HEK293 (cell line): ENCODE measurements at regions not wholly inside any gene's neighbourhood (a gene's known extent, or its start where the extent isn't known, plus 50 kb on each side); places are given as distances from the start of the nearest gene placed in this dataset.

Experiments
- CTCF ChIA-PET: fragments of 350-600 bp; formaldehyde crosslinking; extraction: SDS; loops from one replicate; lab custom pipeline; 2021; ENCODE audit warnings: antibody characterized with exemption; lab: Yijun Ruan, JAX
- POLR2A ChIA-PET: fragments of 300-600 bp; formaldehyde crosslinking; extraction: SDS; loops from one replicate; lab custom pipeline; 2020; ENCODE audit warnings: antibody characterized with exemption, inconsistent platforms; lab: Yijun Ruan, JAX
- H3K27ac ChIP-seq: fragments of 200-500 bp; sonication (Bioruptor generic); 2 replicates; pipeline ENCODE4 v1.5.1; 2014; ENCODE audit warnings: low read depth, low read length, control low read depth, inconsistent platforms; ENCODE audit errors: extremely low read depth
- H3K36me3 ChIP-seq, 2 experiments: fragments of 200-500 bp in 1 of 2; sonication (Bioruptor generic) in 1 of 2; 1 replicate in 1 of 2; 2 replicates in 1 of 2; pipeline ENCODE4 v1.5.1; 2014 to 2017; ENCODE audit warnings: inconsistent platforms in 2 of 2, low read length in 2 of 2; ENCODE audit not compliant: control insufficient read depth in 2 of 2, insufficient read depth in 1 of 2
- H3K4me1 ChIP-seq: fragments of 200-500 bp; sonication (Bioruptor generic); 2 replicates; pipeline ENCODE4 v1.5.1; 2014; ENCODE audit warnings: mild to moderate bottlenecking, low read length, inconsistent platforms; ENCODE audit not compliant: control insufficient read depth, insufficient read depth
- H3K4me3 ChIP-seq: 2 replicates; pipeline ENCODE4 v1.5.1; 2011; ENCODE audit warnings: low read depth, mild to moderate bottlenecking, control low read depth, low read length, moderate library complexity
- H3K9me3 ChIP-seq: fragments of 200-500 bp; sonication (Bioruptor generic); 2 replicates; pipeline ENCODE4 v1.5.1; 2014; ENCODE audit warnings: low read depth, low read length, inconsistent platforms; ENCODE audit not compliant: control insufficient read depth, insufficient read depth
- BCL11B ChIP-seq: fragments of 450-650 bp; formaldehyde crosslinking; IDR thresholded peaks from 2 replicates; pipeline ENCODE4 v1.5.1; 2016; ENCODE audit warnings: low read depth, missing biosample characterization, missing genetic modification characterization
- GFI1B ChIP-seq: fragments of 450-650 bp; formaldehyde crosslinking; IDR thresholded peaks from 2 replicates; pipeline ENCODE4 v1.5.1; 2016; ENCODE audit warnings: missing biosample characterization, missing genetic modification characterization
- GLIS1 ChIP-seq: fragments of 450-650 bp; formaldehyde crosslinking; IDR thresholded peaks from 2 replicates; pipeline ENCODE4 v1.5.1; 2016; ENCODE audit warnings: missing biosample characterization, missing genetic modification characterization
- IKZF3 ChIP-seq: fragments of 450-650 bp; IDR thresholded peaks from 2 replicates; pipeline ENCODE4 v1.5.0; 2018; ENCODE audit warnings: missing biosample characterization, mild to moderate bottlenecking, missing genetic modification characterization, moderate library complexity
- WT1 ChIP-seq: fragments of 450-650 bp; formaldehyde crosslinking; IDR thresholded peaks from 2 replicates; pipeline ENCODE4 v1.5.1; 2016; ENCODE audit warnings: missing biosample characterization, missing genetic modification characterization
- ZNF24 ChIP-seq: fragments of 450-650 bp; formaldehyde crosslinking; IDR thresholded peaks from 2 replicates; pipeline ENCODE4 v1.5.1; 2016; ENCODE audit warnings: missing biosample characterization, missing genetic modification characterization
- ZNF274 ChIP-seq, 2 experiments: fragments of 200-500 bp in 1 of 2; fragments of 450-650 bp in 1 of 2; sonication (Bioruptor generic) in 1 of 2; formaldehyde crosslinking in 1 of 2; IDR thresholded peaks; 2 replicates each; pipeline versions ENCODE4 v1.5.1 to v1.6.1; 2014 to 2016; ENCODE audit warnings: borderline replicate concordance in 1 of 2, inconsistent platforms in 1 of 2, low read length in 1 of 2, missing biosample characterization in 1 of 2, missing genetic modification characterization in 1 of 2
- ZNF311 ChIP-seq: fragments of 450-650 bp; formaldehyde crosslinking; IDR thresholded peaks from 2 replicates; pipeline ENCODE4 v1.5.1; 2017; ENCODE audit warnings: missing biosample characterization, missing genetic modification characterization, borderline replicate concordance
- ZNF391 ChIP-seq: fragments of 450-650 bp; formaldehyde crosslinking; IDR thresholded peaks from 2 replicates; pipeline ENCODE4 v1.5.1; 2016; ENCODE audit warnings: low read depth, missing biosample characterization, missing genetic modification characterization, borderline replicate concordance
- ZNF404 ChIP-seq: fragments of 450-650 bp; formaldehyde crosslinking; IDR thresholded peaks from 2 replicates; pipeline ENCODE4 v1.5.1; 2017; ENCODE audit warnings: missing biosample characterization, missing genetic modification characterization
- ZNF473 ChIP-seq: fragments of 450-650 bp; formaldehyde crosslinking; IDR thresholded peaks from 2 replicates; pipeline ENCODE4 v1.5.1; 2017; ENCODE audit warnings: missing biosample characterization, missing genetic modification characterization
- ZNF544 ChIP-seq: fragments of 450-650 bp; formaldehyde crosslinking; IDR thresholded peaks from 2 replicates; pipeline ENCODE4 v1.5.0; 2017; ENCODE audit warnings: missing biosample characterization, missing genetic modification characterization
- ZNF660 ChIP-seq: fragments of 450-650 bp; IDR thresholded peaks from 2 replicates; pipeline ENCODE4 v1.5.1; 2018; ENCODE audit warnings: missing biosample characterization, mild to moderate bottlenecking, missing genetic modification characterization
- ZNF837 ChIP-seq: fragments of 450-650 bp; formaldehyde crosslinking; IDR thresholded peaks from 2 replicates; pipeline ENCODE4 v1.5.1; 2016; ENCODE audit warnings: missing biosample characterization, missing genetic modification characterization
- ZSCAN23 ChIP-seq: fragments of 450-650 bp; formaldehyde crosslinking; IDR thresholded peaks from 2 replicates; pipeline ENCODE4 v1.5.1; 2016; ENCODE audit warnings: missing biosample characterization, missing genetic modification characterization
- TF ChIP-seq, protein P1 (sequence below): fragments of 450-650 bp; IDR thresholded peaks from 2 replicates; pipeline ENCODE4 v1.5.1; 2018; ENCODE audit warnings: missing biosample characterization, mild to moderate bottlenecking, missing genetic modification characterization
- TF ChIP-seq, protein P2 (sequence below): fragments of 450-650 bp; formaldehyde crosslinking; IDR thresholded peaks from 2 replicates; pipeline ENCODE4 v1.5.1; 2016; ENCODE audit warnings: missing biosample characterization, missing genetic modification characterization, low read depth
- TF ChIP-seq, protein P3 (sequence below): fragments of 450-650 bp; formaldehyde crosslinking; IDR thresholded peaks from 2 replicates; pipeline ENCODE4 v1.5.1; 2016; ENCODE audit warnings: missing biosample characterization, missing genetic modification characterization
- TF ChIP-seq, protein P4 (sequence below): fragments of 450-650 bp; formaldehyde crosslinking; IDR thresholded peaks from 2 replicates; pipeline ENCODE4 v1.5.1; 2016; ENCODE audit warnings: missing biosample characterization, missing genetic modification characterization

DNA sequence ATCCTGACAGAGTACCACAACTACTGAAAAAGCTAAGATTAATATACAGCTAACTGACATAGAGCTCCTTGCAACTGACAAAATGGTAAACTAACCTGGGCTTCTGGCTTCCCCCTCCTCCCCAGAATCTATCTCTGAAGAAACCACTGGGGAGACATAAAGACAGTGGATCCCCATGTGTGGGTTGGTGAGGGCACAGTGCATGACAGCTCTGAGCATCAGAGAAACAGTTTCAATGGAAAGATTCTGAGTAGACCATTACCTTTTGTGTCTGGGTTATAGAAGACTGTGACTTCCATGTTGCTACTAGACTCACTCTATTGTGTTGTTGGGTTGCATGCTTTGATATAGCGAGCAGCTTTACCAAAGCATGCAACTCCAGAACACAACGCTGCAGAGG is 247.4 kb downstream of the EFCAB11 start:
- Histone ChIP-seq H3K36me3 (no peaks in the 10 kb centered on the region), H3K9me3 (no peaks in the 10 kb centered on the region; the same call in 1 of the 2 replicates), H3K27ac (no peak overlapping the region), H3K4me3 (no peak overlapping the region)
- POLR2A ChIA-PET, result no interaction called here
- TF ChIP-seq, protein P1, sequence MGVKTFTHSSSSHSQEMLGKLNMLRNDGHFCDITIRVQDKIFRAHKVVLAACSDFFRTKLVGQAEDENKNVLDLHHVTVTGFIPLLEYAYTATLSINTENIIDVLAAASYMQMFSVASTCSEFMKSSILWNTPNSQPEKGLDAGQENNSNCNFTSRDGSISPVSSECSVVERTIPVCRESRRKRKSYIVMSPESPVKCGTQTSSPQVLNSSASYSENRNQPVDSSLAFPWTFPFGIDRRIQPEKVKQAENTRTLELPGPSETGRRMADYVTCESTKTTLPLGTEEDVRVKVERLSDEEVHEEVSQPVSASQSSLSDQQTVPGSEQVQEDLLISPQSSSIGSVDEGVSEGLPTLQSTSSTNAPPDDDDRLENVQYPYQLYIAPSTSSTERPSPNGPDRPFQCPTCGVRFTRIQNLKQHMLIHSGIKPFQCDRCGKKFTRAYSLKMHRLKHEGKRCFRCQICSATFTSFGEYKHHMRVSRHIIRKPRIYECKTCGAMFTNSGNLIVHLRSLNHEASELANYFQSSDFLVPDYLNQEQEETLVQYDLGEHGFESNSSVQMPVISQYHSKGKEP (tag by site-specific recombination), result no peak
- TF ChIP-seq WT1 (no peak), ZNF391 (tag by site-specific recombination) (no peak), ZNF311 (tag by site-specific recombination) (no peak), ZNF274 (IDR thresholded peaks at IDR 0.05; ENCODE audit: low read length) (no peak), ZNF274 (tag by site-specific recombination; IDR thresholded peaks at IDR 0.05; ENCODE audit: borderline replicate concordance) (no peak), ZNF24 (no peak), ZNF837 (tag by site-specific recombination) (no peak), IKZF3 (tag by site-specific recombination) (no peak), GFI1B (no peak)
- TF ChIP-seq, protein P2, sequence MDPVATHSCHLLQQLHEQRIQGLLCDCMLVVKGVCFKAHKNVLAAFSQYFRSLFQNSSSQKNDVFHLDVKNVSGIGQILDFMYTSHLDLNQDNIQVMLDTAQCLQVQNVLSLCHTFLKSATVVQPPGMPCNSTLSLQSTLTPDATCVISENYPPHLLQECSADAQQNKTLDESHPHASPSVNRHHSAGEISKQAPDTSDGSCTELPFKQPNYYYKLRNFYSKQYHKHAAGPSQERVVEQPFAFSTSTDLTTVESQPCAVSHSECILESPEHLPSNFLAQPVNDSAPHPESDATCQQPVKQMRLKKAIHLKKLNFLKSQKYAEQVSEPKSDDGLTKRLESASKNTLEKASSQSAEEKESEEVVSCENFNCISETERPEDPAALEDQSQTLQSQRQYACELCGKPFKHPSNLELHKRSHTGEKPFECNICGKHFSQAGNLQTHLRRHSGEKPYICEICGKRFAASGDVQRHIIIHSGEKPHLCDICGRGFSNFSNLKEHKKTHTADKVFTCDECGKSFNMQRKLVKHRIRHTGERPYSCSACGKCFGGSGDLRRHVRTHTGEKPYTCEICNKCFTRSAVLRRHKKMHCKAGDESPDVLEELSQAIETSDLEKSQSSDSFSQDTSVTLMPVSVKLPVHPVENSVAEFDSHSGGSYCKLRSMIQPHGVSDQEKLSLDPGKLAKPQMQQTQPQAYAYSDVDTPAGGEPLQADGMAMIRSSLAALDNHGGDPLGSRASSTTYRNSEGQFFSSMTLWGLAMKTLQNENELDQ (tag by site-specific recombination), result no peak
- TF ChIP-seq, all 188 proteins: peak for 0
- peaks cover 1% of the 10 kb centered on the region for H3K4me1 ChIP-seq
- CTCF ChIA-PET, result no interaction called here

DNA sequence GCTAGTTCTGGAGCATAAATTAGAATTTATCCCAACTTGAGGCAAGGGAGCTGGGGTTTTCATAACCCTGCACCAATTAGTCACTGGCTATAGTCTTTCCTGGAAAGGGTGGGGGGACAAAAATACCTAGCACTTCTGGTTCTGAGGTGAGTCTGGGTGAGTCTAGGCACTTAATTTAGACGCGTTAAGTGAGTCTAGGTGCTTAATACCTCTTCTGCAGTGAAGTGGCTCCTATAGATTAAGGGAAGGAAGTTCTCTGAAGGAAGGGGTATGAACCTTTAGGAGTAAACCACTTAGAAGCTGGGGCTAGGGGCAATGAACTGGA is 251.7 kb downstream of the EFCAB11 start:
- POLR2A ChIA-PET, result no interaction called here
- TF ChIP-seq BCL11B (tag by site-specific recombination) (no peak), ZSCAN23 (tag by site-specific recombination) (no peak), GLIS1 (tag by site-specific recombination) (no peak), ZNF473 (tag by site-specific recombination) (no peak), ZNF544 (no peak), ZNF404 (no peak), ZNF660 (tag by site-specific recombination) (no peak)
- TF ChIP-seq, protein P3, sequence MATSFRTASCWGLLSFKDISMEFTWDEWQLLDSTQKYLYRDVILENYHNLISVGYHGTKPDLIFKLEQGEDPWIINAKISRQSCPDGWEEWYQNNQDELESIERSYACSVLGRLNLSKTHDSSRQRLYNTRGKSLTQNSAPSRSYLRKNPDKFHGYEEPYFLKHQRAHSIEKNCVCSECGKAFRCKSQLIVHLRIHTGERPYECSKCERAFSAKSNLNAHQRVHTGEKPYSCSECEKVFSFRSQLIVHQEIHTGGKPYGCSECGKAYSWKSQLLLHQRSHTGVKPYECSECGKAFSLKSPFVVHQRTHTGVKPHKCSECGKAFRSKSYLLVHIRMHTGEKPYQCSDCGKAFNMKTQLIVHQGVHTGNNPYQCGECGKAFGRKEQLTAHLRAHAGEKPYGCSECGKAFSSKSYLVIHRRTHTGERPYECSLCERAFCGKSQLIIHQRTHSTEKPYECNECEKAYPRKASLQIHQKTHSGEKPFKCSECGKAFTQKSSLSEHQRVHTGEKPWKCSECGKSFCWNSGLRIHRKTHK (tag by site-specific recombination), result no peak
- TF ChIP-seq, protein P4, sequence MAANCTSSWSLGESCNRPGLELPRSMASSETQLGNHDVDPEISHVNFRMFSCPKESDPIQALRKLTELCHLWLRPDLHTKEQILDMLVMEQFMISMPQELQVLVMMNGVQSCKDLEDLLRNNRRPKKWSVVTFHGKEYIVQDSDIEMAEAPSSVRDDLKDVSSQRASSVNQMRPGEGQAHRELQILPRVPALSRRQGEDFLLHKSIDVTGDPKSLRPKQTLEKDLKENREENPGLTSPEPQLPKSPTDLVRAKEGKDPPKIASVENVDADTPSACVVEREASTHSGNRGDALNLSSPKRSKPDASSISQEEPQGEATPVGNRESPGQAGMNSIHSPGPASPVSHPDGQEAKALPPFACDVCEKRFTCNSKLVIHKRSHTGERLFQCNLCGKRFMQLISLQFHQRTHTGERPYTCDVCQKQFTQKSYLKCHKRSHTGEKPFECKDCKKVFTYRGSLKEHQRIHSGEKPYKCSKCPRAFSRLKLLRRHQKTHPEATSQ (tag by site-specific recombination), result no peak

More for the DNA sequence above, 251.7 kb downstream of the EFCAB11 start:
- H3K4me3 ChIP-seq, result no peak overlapping the region
- H3K9me3 ChIP-seq, result no peaks in the 10 kb centered on the region; the same call in 1 of the 2 replicates
- H3K4me1 ChIP-seq, result peaks cover 7% of the 10 kb centered on the region
- no peak overlapping the region for H3K27ac ChIP-seq
- CTCF ChIA-PET, result no interaction called here
- no peaks in the 10 kb centered on the region for H3K36me3 ChIP-seq
